ENCODE measurements at regions not wholly inside any gene's neighbourhood (a gene's known extent, or its start where the extent isn't known, plus 50 kb on each side); places are given as distances from the start of the nearest gene placed in this dataset.

DNA sequence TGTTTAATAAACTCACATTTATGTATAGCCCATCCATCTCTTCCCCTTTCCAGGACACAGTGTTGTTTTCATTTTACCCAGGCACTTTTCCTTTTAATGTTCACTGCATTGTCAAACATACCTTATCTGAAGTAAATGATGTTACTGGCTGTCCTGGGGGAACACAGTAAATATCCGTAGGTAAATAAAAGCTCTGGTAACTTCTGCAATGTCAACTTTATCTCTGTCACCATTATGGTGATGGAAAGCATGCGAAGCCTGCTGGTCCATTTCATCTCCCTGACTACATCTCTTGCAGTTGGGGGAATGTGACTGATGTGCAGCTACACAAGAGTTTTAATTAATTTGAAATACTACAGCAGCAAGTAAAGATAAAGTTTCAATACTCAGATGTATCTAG, 1162.1 kb upstream of the SEMA6A start:
- no peak overlapping the region for H3K4me3 Mint-ChIP-seq
- Histone ChIP-seq H2BK12ac (ENCODE audit: insufficient read length, low read depth, low read length) (no peak overlapping the region), H4K20me1 (ENCODE audit: control insufficient read depth, insufficient read depth, insufficient read length) (no peaks in the 10 kb centered on the region), H2AK5ac (ENCODE audit: insufficient read length, low read length) (no peak overlapping the region), H4K8ac (replicated peaks; ENCODE audit: insufficient read length, low read depth, low read length) (no peak overlapping the region), H3K18ac (ENCODE audit: insufficient read length, low read depth, low read length) (no peak overlapping the region), H3K9me3 (ENCODE audit: control insufficient read depth, low read depth, low read length) (no peaks in the 10 kb centered on the region), H3K14ac (ENCODE audit: insufficient read depth, low read length) (no peak overlapping the region), H4K91ac (ENCODE audit: insufficient read length, low read depth, low read length) (no peak overlapping the region), H3K79me2 (ENCODE audit: insufficient read depth, low read length) (no peaks in the 10 kb centered on the region), H3K23ac (ENCODE audit: insufficient read length, low read depth, low read length) (no peak overlapping the region), H3K27me3 (ENCODE audit: insufficient read depth, low read length) (no peaks in the 10 kb centered on the region), H3K4ac (ENCODE audit: low read depth, low read length) (no peak overlapping the region), H4K5ac (ENCODE audit: insufficient read length, low read depth, low read length) (no peak overlapping the region), H3K23me2 (ENCODE audit: insufficient read length, low read depth, low read length, poor library complexity, severe bottlenecking) (no peaks in the 10 kb centered on the region), H3K4me1 (ENCODE audit: insufficient read depth, low read length) (no peaks in the 10 kb centered on the region), H3K27ac (ENCODE audit: insufficient read length, low read depth, low read length) (no peak overlapping the region), H3K4me2 (ENCODE audit: insufficient read depth, insufficient read length, low read length) (no peak overlapping the region), H2BK20ac (ENCODE audit: low read depth, low read length, poor library complexity, severe bottlenecking) (no peak overlapping the region), H2AFZ (ENCODE audit: low read length) (no peak overlapping the region), H3K79me1 (ENCODE audit: insufficient read depth, low read depth, low read length, poor library complexity, severe bottlenecking) (no peaks in the 10 kb centered on the region), H3T11ph (ENCODE audit: low read length) (no peak overlapping the region), H3K9ac (ENCODE audit: extremely low read depth, insufficient read length, low read length) (no peak overlapping the region), H2BK15ac (ENCODE audit: low read depth, low read length) (no peak overlapping the region), H2BK120ac (ENCODE audit: low read depth, low read length, poor library complexity, severe bottlenecking) (no peak overlapping the region), H3K56ac (ENCODE audit: insufficient read length, low read depth, low read length) (no peak overlapping the region), H2BK5ac (ENCODE audit: insufficient read length, low read length) (no peak overlapping the region)
- H3K36me3 Mint-ChIP-seq (ENCODE audit: insufficient read depth in 1 of 3, low read depth in 3 of 3): no peaks in the 10 kb centered on the region
- no peaks in the 10 kb centered on the region for H3K4me1 Mint-ChIP-seq
- no CpG with 5 or more reads among the region's 2 CpGs for WGBS (ENCODE audit: extremely low coverage, insufficient read length, low lambda C conversion rate)
- no peaks in the 10 kb centered on the region for H3K9me3 Mint-ChIP-seq
- no peak overlapping the region for H3K27ac Mint-ChIP-seq
- no peak for DNase-seq
- no peak for TF ChIP-seq CTCF (conservative IDR thresholded peaks at IDR 0.05)
- H3K27me3 Mint-ChIP-seq (ENCODE audit: low read depth): no peaks in the 10 kb centered on the region
